SHP77 treated with DMSO at 0.1 percent for 48 hours (cell line): ENCODE measurements at regions not wholly inside any gene's neighbourhood (a gene's known extent, or its start where the extent isn't known, plus 50 kb on each side); places are given as distances from the start of the nearest gene placed in this dataset.
"Not testable (repeated sequence)": the region's sequence is repeated elsewhere in the genome, so short reads cannot be mapped to it uniquely, and the experiment has no call there.

Source experiments
- DNase-seq: peaks from one replicate; lab custom pipeline; 2025; lab: John Stamatoyannopoulos, UW

GRCh38 chr12:84382486-84382885 lies 530.1 kb downstream of the SLC6A15 start:
- DNase-seq, result not testable (repeated sequence)

- no peak for DNase-seq
Measured at GRCh38 chr12:84376320-84376719, 536.3 kb downstream of the SLC6A15 start.

GRCh38 chr12:84375449-84376170 lies 537.0 kb downstream of the SLC6A15 start:
- no peak for DNase-seq

GRCh38 chr12:84362552-84362897 lies 550.1 kb downstream of the SLC6A15 start:
- no peak for DNase-seq

GRCh38 chr12:84361651-84362551 lies 550.7 kb downstream of the SLC6A15 start:
- DNase-seq, result no peak

- no peak for DNase-seq
Measured at GRCh38 chr12:84357314-84357713, 555.3 kb downstream of the SLC6A15 start.

GRCh38 chr12:84356224-84356623 lies 556.4 kb downstream of the SLC6A15 start:
- no peak for DNase-seq

- DNase-seq, result no peak
Measured at GRCh38 chr12:84355561-84355960, 557.0 kb downstream of the SLC6A15 start.

GRCh38 chr12:84348582-84348981 lies 564.0 kb downstream of the SLC6A15 start:
- no peak for DNase-seq

GRCh38 chr12:84341467-84342193 lies 571.0 kb downstream of the SLC6A15 start:
- no peak for DNase-seq

- DNase-seq, result no peak
Measured at GRCh38 chr12:84336231-84336630, 576.4 kb downstream of the SLC6A15 start.

GRCh38 chr12:84329938-84330337 lies 582.7 kb downstream of the SLC6A15 start:
- peak; percentile 56 for DNase-seq

- DNase-seq, result no peak
Measured at GRCh38 chr12:84315926-84316325, 596.7 kb downstream of the SLC6A15 start.

GRCh38 chr12:84313323-84313675 lies 599.3 kb downstream of the SLC6A15 start:
- no peak for DNase-seq

GRCh38 chr12:84308211-84308610 lies 604.4 kb downstream of the SLC6A15 start:
- DNase-seq, result no peak

GRCh38 chr12:84305144-84305543 lies 607.5 kb downstream of the SLC6A15 start:
- DNase-seq, result no peak

- DNase-seq, result no peak
Measured at GRCh38 chr12:84294246-84294645, 618.4 kb downstream of the SLC6A15 start.

- no peak for DNase-seq
Measured at GRCh38 chr12:84290168-84290567, 622.4 kb downstream of the SLC6A15 start.

- DNase-seq, result no peak
Measured at GRCh38 chr12:84277986-84278385, 634.6 kb downstream of the SLC6A15 start.

GRCh38 chr12:84276215-84276614 lies 636.4 kb downstream of the SLC6A15 start:
- no peak for DNase-seq

GRCh38 chr12:84272324-84272723 lies 640.3 kb downstream of the SLC6A15 start:
- DNase-seq, result no peak

- no peak for DNase-seq
Measured at GRCh38 chr12:84270470-84271140, 642.0 kb downstream of the SLC6A15 start.
